Testis (tissue), 2 donors: ENCODE measurements at regions not wholly inside any gene's neighbourhood (a gene's known extent, or its start where the extent isn't known, plus 50 kb on each side); places are given as distances from the start of the nearest gene placed in this dataset.

ENCODE experiments used
- POLR2A ChIP-seq: fragments of 450-650 bp; IDR thresholded peaks from one replicate; pipeline ENCODE4 v1.6.1; 2017; ENCODE audit warnings: antibody characterized with exemption, mild to moderate bottlenecking, moderate library complexity
- TF ChIP-seq, protein P1 (sequence below), 3 experiments: fragments of 450-650 bp in 2 of 3; fragments of 200-600 bp in 1 of 3; sonication (generic) in 1 of 3; IDR thresholded peaks; one replicate each; pipeline ENCODE4 v1.5.1; 2016 to 2019; ENCODE audit warnings: antibody characterized with exemption in 3 of 3, mild to moderate bottlenecking in 2 of 3, moderate library complexity in 1 of 3

DNA sequence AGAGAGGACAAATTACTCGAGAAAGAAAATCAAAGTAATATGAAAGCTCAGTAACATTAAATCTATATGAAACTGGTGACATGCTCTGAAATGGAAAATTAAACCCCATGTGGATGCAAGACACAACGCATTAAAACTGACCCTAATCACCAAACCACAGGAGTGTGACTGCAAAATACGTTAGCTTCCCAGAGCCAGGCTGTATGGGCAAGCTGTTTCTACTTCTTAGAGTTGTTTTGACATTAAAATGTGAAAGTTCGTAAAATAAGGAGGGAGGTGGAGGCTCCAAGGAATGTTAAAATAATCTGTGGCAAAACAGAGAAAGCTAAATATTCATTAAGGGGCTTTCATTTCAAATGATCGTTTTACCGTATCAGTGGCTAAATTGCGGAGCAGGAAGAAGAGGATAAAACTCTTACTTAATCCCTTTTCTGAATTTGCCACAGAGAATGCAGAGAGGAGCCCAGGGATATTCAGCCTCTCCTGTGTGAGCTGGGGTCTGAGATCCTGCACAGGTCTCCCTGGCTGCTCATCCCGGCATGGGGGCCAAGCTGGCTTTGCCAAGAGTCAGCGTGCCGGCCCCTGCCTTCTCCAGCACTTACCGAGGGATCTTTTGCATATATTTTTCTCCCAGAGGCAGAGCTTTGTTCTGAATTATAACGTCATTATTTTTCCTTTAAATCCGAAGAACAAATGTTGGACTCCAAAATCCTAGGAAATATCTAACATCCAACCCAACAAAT, 239.8 kb upstream of the THBS1 start:
- TF ChIP-seq, protein P1, sequence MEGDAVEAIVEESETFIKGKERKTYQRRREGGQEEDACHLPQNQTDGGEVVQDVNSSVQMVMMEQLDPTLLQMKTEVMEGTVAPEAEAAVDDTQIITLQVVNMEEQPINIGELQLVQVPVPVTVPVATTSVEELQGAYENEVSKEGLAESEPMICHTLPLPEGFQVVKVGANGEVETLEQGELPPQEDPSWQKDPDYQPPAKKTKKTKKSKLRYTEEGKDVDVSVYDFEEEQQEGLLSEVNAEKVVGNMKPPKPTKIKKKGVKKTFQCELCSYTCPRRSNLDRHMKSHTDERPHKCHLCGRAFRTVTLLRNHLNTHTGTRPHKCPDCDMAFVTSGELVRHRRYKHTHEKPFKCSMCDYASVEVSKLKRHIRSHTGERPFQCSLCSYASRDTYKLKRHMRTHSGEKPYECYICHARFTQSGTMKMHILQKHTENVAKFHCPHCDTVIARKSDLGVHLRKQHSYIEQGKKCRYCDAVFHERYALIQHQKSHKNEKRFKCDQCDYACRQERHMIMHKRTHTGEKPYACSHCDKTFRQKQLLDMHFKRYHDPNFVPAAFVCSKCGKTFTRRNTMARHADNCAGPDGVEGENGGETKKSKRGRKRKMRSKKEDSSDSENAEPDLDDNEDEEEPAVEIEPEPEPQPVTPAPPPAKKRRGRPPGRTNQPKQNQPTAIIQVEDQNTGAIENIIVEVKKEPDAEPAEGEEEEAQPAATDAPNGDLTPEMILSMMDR (IDR thresholded peaks at IDR 0.05), result no peak
- TF ChIP-seq POLR2A, result no peak
